GM21526 (cell line): ENCODE measurements at regions not wholly inside any gene's neighbourhood (a gene's known extent, or its start where the extent isn't known, plus 50 kb on each side); places are given as distances from the start of the nearest gene placed in this dataset.
A peak's percentile ranks its signal among the peaks of the same experiment; 100 is the strongest.
"Not testable (repeated sequence)": the region's sequence is repeated elsewhere in the genome, so short reads cannot be mapped to it uniquely, and the experiment has no call there.

ENCODE experiments used
- ATAC-seq: cut with Tn5 transposase; IDR thresholded peaks from one replicate; pipeline ENCODE4 v1.9.1; 2021; ENCODE audit warnings: moderate library complexity; ENCODE audit not compliant: unreplicated experiment, low FRiP score

- ATAC-seq = no peak
Observed at GRCh38 chrX:75673468-75673867, 111.6 kb downstream of the MAGEE2 start.

- ATAC-seq = no peak
Observed at GRCh38 chrX:75655627-75656026, 129.4 kb downstream of the MAGEE2 start.

DNA sequence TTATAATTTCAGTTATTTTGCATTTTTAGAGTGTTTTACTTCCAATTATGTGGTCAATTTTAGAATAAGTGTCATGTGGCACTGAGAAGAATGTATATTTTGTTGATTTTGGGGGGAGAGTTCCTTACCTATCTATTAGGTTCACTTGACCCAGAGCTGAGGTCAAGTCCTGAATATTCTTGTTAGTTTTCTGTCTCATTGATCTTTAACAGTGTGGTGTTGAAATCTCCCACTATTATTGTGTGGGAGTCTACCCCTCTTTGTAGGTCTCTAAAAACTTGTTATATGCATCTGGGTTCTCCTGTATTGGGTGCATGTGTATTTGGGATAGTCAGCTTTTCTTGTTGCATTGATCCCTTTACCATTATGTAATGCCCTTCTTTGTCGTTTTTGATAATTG lies 127.0 kb upstream of the ZDHHC15 start:
- no peak for ATAC-seq

- ATAC-seq = no peak
Observed at GRCh38 chrX:75648803-75649588, 126.2 kb upstream of the ZDHHC15 start.

GRCh38 chrX:75642811-75643361 lies 120.0 kb upstream of the ZDHHC15 start:
- peak; percentile 69 for ATAC-seq

- no peak for ATAC-seq
Observed at GRCh38 chrX:75638332-75638731, 115.5 kb upstream of the ZDHHC15 start.

GRCh38 chrX:75625232-75625631 lies 102.4 kb upstream of the ZDHHC15 start:
- no peak for ATAC-seq

DNA sequence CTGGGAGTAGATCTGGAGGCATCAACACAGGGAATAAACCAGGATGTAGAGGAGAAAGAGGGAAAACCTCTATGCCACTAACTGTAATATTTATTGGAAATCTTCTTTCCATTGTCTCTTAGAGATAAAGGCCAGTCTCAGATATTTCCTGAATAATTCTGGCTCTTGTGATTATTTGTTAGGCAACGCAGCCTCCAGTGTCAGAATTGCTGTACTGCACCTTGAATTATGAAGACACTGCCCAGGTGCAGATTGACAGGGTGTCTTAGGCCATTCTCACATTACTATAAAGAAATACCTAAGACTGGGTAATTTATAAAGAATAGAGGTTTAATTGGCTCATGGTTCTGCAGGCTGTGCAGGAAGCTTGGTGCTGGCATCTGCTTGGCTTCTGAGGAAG lies 100.7 kb upstream of the ZDHHC15 start:
- no peak for ATAC-seq

DNA sequence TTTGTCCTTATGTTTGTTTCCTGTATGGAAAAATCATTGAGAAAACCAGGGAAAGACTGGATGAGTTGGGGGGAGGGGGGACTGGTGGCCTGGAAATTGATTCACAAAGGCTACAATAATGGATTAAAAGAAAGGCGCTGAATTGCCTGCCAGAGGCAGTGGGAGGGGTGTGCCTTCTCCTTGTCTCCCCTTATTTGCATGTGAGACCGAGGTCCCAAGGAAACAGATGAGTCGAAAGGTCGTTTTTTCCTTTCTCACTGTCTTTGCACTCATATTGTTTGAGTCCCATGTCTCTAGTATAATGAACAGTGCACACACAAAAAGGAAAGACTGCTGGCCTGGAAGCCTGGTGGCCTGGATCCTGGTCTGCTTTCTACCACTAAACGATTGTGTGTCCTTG lies 86.6 kb upstream of the ZDHHC15 start:
- no peak for ATAC-seq

GRCh38 chrX:75603833-75604232 lies 81.0 kb upstream of the ZDHHC15 start:
- ATAC-seq = peak; percentile 56

GRCh38 chrX:75602022-75602421 lies 79.2 kb upstream of the ZDHHC15 start:
- not testable (repeated sequence) for ATAC-seq

DNA sequence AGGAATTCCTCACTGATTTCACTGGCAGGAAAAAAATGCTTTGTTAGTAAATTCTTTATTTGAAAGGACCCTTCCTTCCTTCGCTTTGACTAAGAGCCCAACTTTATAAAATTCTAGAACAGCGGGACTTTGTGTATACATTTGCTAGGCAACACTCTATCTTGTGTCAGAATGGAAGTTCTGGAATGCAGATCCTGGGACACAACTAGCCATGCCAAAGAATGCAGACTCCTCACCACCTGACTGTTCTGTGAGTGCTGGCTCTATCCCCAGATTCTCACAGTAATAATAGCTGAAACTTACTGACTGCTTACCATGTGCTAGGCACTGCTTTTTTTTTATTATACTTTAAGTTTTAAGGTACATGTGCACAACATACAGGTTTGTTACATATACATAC lies 73.3 kb upstream of the ZDHHC15 start:
- ATAC-seq = no peak

DNA sequence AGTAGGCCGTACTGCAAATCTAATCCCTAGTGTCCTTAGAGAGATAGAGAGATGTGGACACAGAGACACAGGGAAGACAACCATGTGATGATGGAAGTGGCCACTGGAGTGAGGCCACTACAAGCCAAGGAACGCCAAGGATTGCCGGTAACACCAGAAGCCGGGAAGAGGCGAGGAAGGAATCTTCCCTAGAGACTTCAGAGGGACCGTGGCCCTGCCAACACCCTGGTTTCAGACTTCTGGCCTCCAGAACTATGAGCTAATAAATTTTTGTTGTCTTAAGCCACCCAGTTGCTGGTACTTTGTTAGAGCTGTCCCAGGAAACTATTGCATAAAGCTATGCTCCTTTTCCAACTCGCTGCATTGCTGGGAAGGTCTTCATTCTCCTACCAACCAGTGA lies 70.3 kb upstream of the ZDHHC15 start:
- not testable (repeated sequence) for ATAC-seq

DNA sequence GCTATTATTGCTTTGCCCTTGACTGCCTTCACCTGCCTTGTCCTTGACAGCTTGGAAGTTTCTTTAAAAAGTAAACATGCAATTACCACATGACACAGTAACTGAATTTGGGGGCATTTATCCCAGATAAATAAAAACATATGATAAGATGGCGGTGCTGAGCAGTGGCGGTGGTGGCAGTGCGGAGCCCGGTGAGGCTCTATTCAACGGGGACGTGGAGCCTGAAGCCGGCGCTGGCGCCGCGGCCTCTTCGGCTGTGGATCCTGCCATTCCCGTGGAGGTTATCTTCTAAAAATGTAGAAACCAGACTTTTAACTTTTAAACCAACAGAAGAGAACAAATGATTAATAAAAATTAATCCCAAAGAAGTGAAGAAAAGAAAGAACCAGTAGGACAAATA lies 59.7 kb upstream of the ZDHHC15 start:
- no peak for ATAC-seq
